Uterus (tissue), 2 donors: ENCODE measurements at regions not wholly inside any gene's neighbourhood (a gene's known extent, or its start where the extent isn't known, plus 50 kb on each side); places are given as distances from the start of the nearest gene placed in this dataset.

Experiments used
- POLR2A ChIP-seq, 2 donors: fragments of 450-650 bp; IDR thresholded peaks; one replicate each; pipeline ENCODE4 v1.6.1; 2016; ENCODE audit warnings: antibody characterized with exemption in 2 of 2, mild to moderate bottlenecking in 1 of 2, moderate library complexity in 1 of 2
- TF ChIP-seq, protein P1 (sequence below), 4 experiments: fragments of 200-600 bp in 2 of 4; fragments of 450-650 bp in 2 of 4; sonication (generic) in 2 of 4; IDR thresholded peaks; one replicate each; pipeline ENCODE4 v1.5.1; 2016 to 2019; ENCODE audit warnings: antibody characterized with exemption in 4 of 4, mild to moderate bottlenecking in 2 of 4, moderate library complexity in 1 of 4

DNA sequence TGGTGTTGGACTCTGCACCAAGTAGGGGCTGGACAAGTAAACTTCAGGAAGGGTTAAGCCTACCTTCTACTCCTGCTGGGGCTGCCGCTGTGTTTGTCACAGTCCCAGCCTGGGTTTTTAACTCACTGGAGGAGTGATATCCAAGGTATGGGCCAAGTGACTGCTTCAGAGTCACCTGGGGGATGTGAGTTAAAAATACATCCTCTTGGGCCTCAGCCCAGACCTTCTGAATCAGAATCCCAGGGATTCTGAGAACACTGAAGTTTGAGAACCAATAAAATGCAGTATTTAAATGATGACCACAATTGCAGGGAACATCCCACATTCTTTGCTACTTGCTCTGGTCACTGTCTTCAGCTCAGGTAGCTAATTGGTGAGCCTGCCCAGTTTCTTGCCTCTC, 95.1 kb upstream of the DNAH5 start:
- TF ChIP-seq, protein P1, sequence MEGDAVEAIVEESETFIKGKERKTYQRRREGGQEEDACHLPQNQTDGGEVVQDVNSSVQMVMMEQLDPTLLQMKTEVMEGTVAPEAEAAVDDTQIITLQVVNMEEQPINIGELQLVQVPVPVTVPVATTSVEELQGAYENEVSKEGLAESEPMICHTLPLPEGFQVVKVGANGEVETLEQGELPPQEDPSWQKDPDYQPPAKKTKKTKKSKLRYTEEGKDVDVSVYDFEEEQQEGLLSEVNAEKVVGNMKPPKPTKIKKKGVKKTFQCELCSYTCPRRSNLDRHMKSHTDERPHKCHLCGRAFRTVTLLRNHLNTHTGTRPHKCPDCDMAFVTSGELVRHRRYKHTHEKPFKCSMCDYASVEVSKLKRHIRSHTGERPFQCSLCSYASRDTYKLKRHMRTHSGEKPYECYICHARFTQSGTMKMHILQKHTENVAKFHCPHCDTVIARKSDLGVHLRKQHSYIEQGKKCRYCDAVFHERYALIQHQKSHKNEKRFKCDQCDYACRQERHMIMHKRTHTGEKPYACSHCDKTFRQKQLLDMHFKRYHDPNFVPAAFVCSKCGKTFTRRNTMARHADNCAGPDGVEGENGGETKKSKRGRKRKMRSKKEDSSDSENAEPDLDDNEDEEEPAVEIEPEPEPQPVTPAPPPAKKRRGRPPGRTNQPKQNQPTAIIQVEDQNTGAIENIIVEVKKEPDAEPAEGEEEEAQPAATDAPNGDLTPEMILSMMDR (IDR thresholded peaks at IDR 0.05), result no peak
- no peak for TF ChIP-seq POLR2A (IDR thresholded peaks at IDR 0.05)
